ENCODE measurements at regions not wholly inside any gene's neighbourhood (a gene's known extent, or its start where the extent isn't known, plus 50 kb on each side); places are given as distances from the start of the nearest gene placed in this dataset.

GRCh38 chr12:93186131-93186530 lies 191.6 kb upstream of the NUDT4 start:
- no peak for DNase-seq (ENCODE audit: extremely low spot score)
- POLR2A ChIA-PET: no interaction called here
- TF ChIP-seq, protein P1, sequence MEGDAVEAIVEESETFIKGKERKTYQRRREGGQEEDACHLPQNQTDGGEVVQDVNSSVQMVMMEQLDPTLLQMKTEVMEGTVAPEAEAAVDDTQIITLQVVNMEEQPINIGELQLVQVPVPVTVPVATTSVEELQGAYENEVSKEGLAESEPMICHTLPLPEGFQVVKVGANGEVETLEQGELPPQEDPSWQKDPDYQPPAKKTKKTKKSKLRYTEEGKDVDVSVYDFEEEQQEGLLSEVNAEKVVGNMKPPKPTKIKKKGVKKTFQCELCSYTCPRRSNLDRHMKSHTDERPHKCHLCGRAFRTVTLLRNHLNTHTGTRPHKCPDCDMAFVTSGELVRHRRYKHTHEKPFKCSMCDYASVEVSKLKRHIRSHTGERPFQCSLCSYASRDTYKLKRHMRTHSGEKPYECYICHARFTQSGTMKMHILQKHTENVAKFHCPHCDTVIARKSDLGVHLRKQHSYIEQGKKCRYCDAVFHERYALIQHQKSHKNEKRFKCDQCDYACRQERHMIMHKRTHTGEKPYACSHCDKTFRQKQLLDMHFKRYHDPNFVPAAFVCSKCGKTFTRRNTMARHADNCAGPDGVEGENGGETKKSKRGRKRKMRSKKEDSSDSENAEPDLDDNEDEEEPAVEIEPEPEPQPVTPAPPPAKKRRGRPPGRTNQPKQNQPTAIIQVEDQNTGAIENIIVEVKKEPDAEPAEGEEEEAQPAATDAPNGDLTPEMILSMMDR (IDR thresholded peaks at IDR 0.05; ENCODE audit: control extremely low read depth, extremely low read depth, low read depth, missing control alignments): no peak
- CTCF ChIA-PET: interaction anchor here (1.0 to 2.7 kb wide), 6 partner anchors 10 to 88 kb away, joined by 3 to 9 read pairs (median 4); no protein-coding TSS in a partner anchor

- DNase-seq (ENCODE audit: extremely low spot score): no peak
- POLR2A ChIA-PET: no interaction called here
- CTCF ChIA-PET: interaction anchor here (1.3 to 2.7 kb wide), 3 partner anchors 14 to 89 kb away, joined by 6 to 9 read pairs (median 6); no protein-coding TSS in a partner anchor
- TF ChIP-seq, protein P1 (IDR thresholded peaks at IDR 0.05; ENCODE audit: control extremely low read depth, extremely low read depth, low read depth, missing control alignments): no peak
These were observed 191.1 kb upstream of the NUDT4 start for GRCh38 chr12:93186621-93187020.

GRCh38 chr12:93191423-93191822 lies 186.3 kb upstream of the NUDT4 start:
- CTCF ChIA-PET: interaction anchor here (1.0 to 3.1 kb wide), 2 partner anchors 9 to 93 kb away, joined by 4 to 12 read pairs; no protein-coding TSS in a partner anchor
- POLR2A ChIA-PET: interaction anchor here (0.7 kb wide), 1 partner anchor 170 kb away, joined by 3 read pairs; no protein-coding TSS in a partner anchor
- TF ChIP-seq, protein P1 (IDR thresholded peaks at IDR 0.05; ENCODE audit: control extremely low read depth, extremely low read depth, low read depth, missing control alignments): no peak
- no peak for DNase-seq (ENCODE audit: extremely low spot score)

GRCh38 chr12:93191956-93192355 lies 185.8 kb upstream of the NUDT4 start:
- TF ChIP-seq, protein P1 (IDR thresholded peaks at IDR 0.05; ENCODE audit: control extremely low read depth, extremely low read depth, low read depth, missing control alignments): no peak
- ChIA-PET CTCF (interaction anchor here (1.0 to 3.1 kb wide), 2 partner anchors 9 to 94 kb away, joined by 4 to 12 read pairs; no protein-coding TSS in a partner anchor), POLR2A (interaction anchor here (0.7 kb wide), 1 partner anchor 169 kb away, joined by 3 read pairs; no protein-coding TSS in a partner anchor)
- DNase-seq (ENCODE audit: extremely low spot score): no peak

GRCh38 chr12:93192878-93193277 lies 184.8 kb upstream of the NUDT4 start:
- TF ChIP-seq, protein P1 (IDR thresholded peaks at IDR 0.05; ENCODE audit: control extremely low read depth, extremely low read depth, low read depth, missing control alignments): no peak
- ChIA-PET CTCF (interaction anchor here (1.1 to 2.6 kb wide), 6 partner anchors 10 to 227 kb away, joined by 3 to 8 read pairs (median 4); no protein-coding TSS in a partner anchor), POLR2A (no interaction called here)
- no peak for DNase-seq (ENCODE audit: extremely low spot score)

DNA sequence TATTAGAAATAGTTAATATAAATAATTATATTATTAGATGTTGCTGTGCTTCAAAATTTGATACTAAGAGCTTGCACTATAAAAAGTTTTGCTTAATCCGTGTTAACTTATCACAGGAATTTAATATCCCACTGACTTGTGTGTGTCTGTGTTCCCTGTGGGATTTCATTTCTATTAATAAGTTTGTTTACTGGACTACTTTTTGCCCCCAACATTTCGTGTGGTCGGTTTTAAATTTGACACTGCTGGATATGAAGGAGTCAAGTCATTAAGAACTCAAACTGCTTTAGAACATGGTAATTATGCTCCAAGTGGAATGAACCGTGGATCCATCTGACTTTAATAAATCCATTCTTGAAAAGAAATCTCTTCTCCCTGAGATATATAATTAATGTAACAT lies 182.2 kb upstream of the NUDT4 start:
- ChIA-PET CTCF (interaction anchor here (1.2 to 1.5 kb wide), 3 partner anchors 10 to 67 kb away, joined by 3 to 4 read pairs (median 3); no protein-coding TSS in a partner anchor), POLR2A (no interaction called here)
- DNase-seq (ENCODE audit: extremely low spot score): no peak
- TF ChIP-seq, protein P1 (IDR thresholded peaks at IDR 0.05; ENCODE audit: control extremely low read depth, extremely low read depth, low read depth, missing control alignments): no peak

Measured in GM10248 (cell line).